ENCODE measurements at regions not wholly inside any gene's neighbourhood (a gene's known extent, or its start where the extent isn't known, plus 50 kb on each side); places are given as distances from the start of the nearest gene placed in this dataset.
"Not testable (repeated sequence)": the region's sequence is repeated elsewhere in the genome, so short reads cannot be mapped to it uniquely, and the experiment has no call there.

DNA sequence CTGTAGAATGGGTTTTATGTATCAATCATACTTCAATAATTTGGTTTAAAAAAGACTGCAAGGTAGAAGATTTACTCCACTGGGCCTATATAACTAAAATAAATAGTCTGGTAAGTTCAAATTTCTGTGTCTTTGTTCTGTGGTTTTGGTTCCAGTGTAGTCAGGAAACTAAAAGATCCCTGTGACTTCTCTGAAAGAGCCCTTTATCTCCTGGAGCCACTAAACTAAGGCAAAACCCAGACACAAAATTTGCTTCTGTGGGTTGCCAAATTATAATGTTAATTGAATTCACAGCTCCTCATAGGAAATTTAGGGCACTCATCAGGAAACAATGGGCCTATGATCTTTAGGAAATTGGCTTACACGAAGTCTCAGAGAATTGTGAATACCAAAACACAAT is 1038.4 kb downstream of the GALC start:
- no peak for DNase-seq

DNA sequence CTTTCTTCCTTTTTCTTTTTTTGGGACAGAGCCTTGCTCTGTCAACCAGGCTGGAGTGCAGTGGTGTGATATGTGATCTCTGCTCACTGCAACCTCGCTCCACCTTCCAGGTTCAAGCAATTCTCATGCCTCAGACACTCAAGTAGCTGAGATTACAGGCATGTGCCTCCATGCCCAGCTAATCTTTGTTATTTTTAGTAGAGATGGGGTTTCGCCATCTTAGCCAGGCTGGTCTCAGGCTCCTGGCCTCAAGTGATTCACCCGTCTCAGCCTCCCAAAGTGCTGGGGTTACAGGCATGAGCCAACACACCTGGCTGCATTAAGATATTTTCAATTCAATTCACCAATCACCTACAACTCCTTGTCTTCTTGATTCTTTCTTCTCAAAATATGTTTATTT is 1046.5 kb downstream of the GALC start:
- no peak for DNase-seq

DNA sequence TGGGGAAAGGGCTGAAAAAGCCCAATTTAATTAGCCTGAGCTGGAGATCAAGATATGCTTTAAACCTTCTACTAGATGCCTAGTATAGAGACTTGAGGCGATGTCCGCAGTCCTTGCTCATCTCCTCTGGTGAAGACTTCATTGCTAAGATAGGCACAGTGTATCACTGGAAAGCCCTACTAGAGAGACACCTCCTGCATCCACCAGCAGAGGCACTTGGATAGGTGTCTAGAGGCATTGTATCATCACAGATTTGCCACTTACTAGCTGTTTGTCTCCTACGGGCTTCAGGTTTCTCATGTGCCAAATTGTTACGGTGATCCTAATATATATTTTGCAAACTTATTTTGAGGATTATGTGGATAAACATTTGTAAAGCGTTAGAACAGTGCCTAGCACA is 1048.5 kb downstream of the GALC start:
- no peak for DNase-seq

DNA sequence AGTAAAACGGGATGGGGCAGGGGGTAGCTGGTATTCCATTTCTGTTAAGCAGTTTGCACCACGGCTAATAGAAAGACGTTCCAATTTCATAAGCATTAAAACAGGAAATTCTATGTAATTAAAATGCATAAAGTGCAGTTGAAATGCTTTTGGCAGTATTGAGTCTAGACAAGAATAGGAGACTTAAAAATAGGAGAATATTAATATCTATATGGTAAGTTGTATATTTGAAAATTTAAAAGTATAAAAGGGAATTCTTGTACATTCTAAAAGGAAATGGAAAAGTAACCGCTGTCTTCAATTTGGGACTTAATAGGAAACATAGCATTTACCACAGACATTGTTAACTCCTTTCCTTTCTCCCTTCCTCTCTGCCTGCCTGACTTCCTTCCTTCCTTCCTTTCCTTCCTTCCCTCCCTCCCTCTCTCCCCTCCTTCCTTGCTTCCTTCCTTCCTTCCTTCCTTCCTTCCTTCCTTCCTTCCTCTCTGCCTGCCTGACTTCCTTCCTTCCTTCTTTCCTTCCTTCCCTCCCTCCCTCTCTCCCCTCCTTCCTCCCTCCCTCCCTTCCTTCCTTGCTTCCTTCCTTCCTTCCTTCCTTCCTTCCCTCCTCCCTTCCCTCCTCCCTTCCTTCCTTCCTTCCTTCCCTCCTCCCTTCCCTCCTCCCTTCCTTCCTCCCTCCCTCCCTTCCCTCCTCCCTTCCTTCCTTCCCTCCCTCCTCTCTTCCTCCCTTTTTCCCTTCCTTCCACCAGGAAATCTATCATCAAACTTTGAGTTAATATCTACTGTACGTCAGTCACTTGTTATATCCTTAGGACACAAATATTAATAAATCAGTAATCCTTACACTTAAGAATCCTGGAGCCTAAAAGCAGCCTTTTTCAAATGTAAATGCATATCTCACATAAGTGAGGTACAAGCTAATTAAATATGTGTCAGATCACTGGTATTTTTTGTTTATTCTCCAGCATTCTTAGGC is 1049.3 kb downstream of the GALC start:
- no peak for DNase-seq

DNA sequence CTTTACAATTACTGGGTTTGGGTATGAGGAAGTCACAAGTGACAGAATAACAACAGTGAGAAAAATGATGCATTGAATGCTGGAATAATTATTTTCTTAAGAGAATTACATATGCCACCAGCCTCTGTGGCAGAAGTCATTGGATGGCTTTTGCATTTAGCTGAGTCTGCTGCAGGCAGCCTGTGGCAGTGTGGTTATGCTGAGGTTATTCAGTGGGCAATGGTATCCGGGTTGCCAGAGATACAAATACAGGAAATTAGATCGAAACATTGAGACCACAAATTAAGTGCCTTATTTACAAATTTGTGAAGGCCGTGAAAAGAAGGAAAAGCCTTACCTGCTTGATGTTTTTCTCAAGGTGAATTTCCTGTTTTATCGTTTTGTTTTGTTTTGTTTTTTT is 1050.0 kb downstream of the GALC start:
- DNase-seq, result no peak

DNA sequence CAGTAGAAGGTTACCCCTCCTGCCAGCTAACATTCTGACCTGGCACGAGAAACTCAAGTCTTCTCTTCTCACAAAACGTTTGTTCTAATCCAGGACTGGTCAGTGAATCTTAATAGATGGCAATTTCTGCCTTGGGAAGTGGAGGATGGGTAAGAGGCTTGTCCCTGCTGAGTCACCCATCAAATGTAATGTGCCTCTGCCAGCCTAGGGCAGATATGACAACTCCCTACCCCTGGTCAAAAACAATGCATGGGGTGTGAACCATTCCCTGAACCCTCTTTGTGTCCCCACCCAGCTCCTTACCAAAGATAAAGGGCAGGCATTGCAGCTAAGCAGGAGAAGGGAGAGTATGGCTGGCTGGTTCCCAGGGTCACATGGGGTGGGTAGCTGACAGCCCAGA is 1052.9 kb downstream of the GALC start:
- DNase-seq, result no peak

DNA sequence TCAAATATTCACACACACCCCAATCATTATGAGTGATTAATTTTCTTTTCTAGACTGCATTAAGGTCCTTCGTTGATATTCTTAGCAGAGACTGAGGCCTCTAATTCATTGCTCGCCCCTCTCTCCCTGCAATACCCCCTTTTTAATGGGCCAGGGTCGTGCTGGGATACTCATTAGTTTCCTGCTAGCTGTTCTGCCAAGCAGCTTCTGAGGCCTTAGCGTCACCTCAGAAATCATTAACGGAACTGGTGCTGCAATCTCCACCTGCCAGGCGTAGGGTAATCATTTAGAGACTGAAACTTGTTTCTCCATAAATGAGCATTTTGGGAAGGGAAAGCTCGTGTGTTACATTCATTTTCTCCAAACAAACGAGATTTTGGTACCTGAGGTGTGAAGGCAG is 1054.7 kb downstream of the GALC start:
- DNase-seq, result no peak

DNA sequence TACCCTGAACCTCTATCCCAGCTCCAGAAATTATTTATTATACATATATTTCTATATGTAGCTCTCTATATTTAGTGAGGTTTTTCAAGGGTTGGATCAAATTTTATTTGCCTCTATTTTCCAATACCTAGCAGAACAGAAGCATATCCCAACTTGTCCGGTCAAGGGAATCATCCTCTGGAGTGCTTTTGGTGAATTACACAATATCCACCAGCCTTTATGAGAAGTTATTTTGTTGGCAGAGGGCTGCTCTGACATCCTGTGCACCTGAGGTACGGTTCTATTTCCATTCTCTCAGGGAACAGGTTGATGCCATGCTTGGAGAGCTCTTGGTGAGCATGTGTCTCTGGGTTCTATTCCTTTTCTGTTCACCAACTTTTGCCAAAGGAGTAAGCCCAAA is 1056.4 kb downstream of the GALC start:
- DNase-seq, result no peak

DNA sequence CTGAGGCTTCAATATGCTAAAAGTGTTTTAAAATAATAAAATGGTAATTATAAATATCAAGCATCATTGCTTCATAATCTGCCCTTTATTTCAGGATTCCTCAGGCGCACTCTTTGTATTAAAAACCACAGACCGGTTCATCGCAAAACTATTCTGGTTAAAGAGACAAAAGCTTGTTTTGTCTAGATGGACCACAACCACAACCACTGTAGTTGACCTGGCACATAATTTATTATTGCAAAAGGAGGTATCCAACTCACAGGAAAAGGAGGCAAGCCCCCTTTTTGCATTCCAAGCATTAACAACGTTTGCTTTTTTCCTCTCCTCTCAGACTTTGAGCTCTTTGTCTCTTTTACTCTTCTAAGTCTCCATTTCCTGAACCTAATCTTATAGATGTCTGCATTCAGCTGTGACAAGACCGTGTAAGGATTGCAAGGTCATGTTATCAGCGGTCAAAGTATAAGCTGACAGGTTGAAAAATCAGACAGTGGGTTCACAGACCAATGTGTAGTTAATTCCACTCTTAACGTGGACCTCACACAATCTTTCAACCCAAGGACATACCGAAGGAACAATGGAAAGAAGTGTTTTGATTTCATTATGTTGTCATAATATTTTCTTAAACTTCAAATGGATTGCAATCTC is 1057.6 kb downstream of the GALC start:
- DNase-seq, result no peak

DNA sequence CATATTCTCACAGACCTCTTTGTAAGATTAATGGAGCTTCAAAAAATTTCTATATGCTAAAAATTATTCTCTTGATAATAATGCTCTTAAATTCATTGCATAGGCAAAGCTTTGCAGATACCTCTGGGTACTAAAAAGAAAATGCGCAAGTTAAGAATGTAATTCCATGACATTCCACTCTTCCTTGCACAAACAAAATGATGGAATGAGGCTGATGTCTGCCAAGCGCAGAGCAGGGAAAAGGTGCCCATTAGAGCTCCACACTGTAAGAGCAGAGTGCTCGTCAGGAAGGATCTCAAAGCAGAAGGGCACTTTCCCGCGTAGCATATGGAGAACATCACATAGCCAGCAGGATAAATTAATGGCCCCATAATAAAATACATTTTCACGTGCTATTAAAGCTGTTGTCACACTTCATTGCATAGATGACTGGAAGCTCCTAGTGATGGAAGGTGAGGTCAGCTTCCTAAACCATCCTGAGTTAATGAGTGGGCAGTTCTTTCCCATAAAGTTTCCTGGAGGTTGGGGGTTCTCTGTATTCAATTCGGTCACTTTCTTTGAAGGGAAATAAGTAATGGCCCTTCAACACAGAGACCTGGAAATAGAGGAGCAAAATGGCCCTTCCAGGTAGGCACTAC is 1058.9 kb downstream of the GALC start:
- peak in 1 of 2 experiments; percentile 23 for DNase-seq

DNA sequence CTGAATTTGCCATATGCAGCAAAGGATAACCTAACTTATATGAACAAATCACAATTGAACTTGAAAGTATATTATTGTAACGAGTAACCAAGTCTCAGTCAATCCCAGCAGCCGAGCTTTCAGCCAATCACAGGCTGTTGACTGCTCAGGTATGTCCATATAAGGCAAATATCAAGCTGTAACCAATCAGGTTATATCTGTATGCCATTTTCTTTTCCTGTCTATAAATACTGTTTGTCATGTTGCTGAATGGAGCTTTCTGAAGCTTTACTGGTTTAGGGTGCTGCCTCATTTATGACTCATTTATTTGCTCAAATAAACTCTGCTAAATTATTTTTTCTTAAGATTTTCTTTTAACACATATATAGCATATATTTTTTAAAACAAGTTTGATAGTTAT is 1059.5 kb downstream of the GALC start:
- no peak for DNase-seq

DNA sequence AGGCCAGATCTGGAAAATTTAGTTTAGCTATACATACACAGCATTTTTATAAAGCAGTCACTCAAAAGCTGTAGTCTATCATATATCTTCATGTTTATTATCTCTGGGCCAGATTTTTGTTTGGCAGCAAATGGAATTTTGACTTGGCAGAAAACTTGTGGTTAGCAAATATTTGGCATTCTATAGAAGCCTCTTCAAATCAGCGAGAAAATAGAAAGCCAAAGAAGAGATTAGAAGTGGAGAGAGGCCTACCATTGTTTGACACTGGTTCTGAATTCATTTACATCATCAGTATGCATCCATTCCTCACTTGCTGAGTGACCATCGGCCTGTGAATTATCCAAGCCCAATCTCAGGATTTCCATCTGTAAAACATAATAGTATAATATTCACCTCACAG is 1077.6 kb downstream of the GALC start:
- DNase-seq, result no peak

DNA sequence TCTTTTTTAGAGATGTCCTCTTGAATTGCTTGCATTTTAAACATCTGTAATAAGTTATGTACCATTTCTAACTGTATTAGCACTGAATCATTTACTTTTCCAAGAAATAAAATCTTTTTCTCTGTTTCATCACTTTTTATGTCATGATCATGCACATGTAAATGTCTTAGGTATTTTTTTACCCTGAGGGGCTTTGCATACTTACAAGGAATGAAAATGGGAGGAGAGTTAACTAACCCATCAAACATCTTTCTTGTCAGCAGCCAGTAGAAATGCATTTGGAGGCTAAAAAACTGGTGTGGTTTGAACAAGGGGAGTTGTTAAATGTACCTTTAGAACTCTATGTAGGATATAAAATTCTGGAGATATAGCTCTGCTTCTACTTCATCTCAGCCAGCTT is 1080.3 kb downstream of the GALC start:
- no peak for DNase-seq

DNA sequence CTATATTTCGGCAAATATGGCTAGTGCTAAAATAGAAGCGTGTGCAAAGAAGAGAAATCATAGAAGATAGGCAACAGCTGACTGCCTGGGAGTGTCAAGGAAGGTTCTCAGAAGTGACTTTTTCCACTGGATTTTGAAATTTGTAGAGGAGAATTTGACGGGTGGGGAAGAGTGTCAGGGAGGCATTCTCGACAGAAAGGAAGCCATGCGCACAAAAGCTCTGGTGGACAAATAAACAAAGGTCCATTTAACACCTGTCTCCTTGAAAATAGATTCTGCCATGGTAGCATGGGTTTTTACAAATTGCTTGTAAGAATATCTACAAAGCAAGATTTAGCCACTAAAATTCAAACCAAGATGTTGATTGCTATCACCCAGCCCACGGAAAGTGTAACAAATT is 1081.5 kb downstream of the GALC start:
- DNase-seq, result no peak

DNA sequence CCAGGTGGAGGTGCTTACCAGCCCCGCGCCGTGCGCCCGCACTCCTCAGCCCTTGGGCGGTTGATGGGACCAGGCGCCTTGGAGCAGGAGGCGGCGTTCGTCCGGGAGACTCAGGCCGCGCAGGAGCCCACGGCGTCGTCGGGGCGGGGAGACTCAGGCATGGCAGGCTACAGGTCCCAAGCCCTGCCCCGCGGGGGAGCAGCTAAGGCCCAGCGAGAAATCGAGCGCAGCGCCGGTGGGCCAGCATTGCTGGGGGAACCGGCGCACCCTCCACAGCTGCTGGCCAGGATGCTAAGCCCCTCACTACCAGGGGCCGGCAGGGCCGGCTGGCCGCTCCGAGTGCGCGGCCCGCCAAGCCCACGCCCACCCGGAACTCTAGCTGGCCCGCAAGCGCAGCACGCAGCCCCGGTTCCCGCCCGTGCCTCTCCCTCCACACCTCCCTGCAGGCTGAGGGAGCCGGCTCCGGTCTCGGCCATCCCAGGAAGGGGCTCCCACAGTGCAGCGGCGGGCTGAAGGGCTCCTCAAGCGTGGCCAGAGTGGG is 1087.5 kb downstream of the GALC start:
- not testable (repeated sequence) for DNase-seq

DNA sequence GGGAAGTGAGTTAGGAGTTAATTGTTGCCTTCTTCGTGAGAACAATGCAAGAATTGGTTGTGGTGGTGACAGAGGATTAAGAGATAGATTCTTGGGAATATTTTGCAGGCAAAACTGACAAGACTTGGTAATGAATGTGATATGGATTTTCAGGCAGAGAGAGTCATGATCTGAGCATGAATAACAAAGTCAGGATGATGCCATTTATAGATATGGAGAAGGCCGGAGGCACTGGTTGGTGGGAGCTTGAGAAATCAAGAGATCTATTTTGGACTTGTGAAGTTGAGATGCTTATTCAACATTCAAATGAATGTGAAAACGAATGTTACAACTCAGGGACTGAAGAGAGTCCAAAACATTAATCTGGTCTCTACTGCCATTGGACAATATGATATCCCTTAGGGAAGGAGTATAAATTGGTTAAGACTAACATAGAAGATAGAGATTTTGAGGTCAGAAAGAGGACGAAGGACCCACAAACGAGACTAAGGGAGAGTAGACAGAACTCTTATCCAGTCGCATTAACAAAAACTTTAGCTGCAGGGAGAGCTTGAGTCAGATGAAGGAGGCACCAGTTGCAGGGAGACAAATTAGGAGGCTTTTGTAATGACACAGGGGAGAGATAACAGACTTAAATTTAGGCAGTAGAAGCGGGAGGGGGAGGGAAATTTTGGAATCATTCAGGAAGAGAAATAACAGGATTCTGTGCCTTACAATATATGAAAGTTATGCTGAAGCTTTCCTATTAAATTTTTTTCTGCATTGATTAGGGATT is 1090.6 kb downstream of the GALC start:
- no peak for DNase-seq

DNA sequence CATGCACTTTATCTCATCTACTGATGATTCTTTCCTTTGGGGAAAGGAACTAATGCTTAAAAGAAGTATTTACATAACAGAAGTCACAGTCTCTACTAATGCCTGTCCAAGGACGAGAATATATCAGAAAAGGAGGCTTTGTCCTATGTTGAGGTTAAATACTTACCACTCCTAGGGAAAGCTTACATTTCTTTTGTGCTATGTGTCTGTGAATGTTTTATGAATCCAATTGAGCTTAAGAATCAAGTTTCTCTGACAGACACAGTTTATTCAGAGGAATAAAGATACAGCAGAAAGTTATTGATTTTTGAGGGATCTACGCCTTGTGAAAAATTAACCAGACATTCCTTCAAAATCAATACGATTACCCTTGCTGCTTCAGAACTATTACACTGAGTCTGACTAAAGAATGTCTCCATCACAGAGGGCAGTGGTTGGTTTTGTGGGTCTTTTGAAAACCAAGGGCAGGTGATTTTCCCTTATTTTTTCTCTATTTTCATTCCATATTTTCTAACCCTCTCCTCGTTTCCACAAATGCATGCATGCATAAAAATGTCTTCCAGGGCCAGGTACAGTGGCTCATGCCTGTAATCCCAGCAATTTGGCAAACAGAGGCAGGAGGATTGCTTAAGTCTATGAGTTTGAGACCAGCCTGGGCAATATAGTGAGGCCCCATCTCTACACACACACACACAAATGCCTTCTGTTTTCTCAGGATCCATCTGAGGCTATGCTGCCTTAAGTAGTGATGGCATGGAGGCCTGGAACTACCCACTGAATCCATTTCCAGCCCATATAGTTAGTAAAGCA is 1095.1 kb downstream of the GALC start:
- DNase-seq, result no peak

DNA sequence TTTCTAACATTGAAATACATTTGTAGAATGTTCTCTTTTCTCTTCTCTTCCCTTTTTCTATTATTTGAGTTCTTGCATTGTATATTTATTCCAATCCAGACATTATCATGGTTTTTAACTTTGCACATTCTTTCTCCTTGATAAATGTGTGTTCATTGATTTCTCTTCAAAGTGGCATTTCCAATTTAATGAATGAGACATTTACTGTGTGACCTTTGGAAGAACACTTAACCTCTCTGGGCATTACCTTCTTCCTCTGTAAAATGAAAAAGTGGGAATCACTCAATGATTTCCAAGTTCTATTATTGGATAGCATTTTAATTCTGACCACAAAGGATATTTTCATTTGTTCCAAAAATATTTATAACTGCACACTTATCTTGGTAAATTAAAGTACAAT is 1095.8 kb downstream of the GALC start:
- no peak for DNase-seq

DNA sequence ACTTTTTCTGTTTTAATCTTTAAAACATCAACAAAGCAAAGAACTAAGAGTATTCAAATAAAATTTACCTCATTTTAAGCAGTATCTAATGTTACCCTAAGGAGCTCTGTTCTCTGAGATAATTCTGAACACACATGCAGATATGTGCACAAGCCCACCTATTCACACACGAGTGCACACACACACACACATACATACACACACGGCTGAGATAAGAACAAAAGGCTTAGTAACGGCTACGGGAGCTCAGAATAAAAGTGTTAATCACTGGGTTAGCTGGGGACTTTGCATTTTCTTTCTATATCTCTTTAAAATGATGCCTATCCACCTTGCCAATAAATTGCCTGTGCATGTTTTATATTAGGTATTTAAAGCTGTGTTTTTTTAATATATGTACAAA is 1096.3 kb downstream of the GALC start:
- no peak for DNase-seq

DNA sequence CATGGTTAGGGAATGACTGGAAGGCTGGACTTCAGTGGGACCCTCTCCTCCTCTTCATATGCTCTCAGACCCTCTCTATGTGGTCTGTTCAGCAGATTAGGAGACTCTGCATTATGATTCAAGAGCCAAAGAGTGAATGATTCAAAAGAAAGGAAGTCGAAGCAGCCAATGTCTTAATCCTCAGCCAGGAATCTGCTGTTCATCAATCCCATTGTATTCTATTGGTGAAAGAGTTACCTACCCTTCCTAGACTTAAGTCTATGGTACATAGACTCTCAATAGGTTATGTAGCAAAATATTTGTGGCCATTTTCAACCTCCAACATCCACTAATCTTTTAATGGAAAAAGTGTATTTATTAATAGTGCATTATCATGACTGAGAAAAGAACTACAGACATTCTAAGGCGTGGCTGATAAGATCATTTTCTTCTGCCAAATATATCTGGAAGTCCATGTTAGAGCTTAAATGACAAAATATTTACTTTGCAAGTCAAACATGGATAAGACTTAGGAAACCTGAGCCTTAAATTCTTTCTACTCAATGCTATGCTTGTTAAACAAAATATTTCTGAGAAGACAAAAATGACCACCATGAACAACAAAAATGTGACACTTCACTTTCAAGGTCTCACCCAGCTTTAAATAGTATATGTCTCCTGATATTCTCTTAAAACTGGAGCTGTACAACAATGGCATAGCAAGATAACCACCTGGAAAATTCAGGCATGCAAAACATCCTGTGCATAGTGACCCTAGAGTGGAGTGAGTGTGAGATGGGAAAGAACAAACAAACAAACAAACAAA is 1100.6 kb downstream of the GALC start:
- DNase-seq, result no peak

DNA sequence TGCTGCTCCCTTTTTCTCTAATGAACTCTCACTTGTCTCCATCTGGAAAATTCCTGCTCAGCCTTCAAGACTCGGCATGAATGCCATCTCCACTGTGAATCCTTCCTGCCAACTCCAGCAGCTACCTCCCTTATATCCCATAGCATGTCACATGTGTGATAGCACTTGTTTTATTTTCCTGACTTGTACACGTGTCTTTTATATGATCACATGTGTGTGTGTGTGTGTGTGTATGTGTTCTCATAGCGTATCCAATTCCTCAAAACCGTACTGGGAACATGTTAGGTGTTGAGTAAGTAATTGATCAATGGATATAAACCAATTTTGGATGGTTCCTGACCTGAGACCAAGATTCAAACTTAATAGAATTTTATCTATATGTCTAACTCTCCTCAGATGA is 1107.7 kb downstream of the GALC start:
- DNase-seq, result no peak

Data from NCI-H524 (cell line).